GM18867 (cell line): ENCODE measurements at regions not wholly inside any gene's neighbourhood (a gene's known extent, or its start where the extent isn't known, plus 50 kb on each side); places are given as distances from the start of the nearest gene placed in this dataset.
A peak's percentile ranks its signal among the peaks of the same experiment; 100 is the strongest.

Experiments used
- ATAC-seq: cut with Tn5 transposase; IDR thresholded peaks from one replicate; pipeline ENCODE4 v1.9.1; 2021; ENCODE audit warnings: mild to moderate bottlenecking, moderate library complexity; ENCODE audit not compliant: unreplicated experiment

DNA sequence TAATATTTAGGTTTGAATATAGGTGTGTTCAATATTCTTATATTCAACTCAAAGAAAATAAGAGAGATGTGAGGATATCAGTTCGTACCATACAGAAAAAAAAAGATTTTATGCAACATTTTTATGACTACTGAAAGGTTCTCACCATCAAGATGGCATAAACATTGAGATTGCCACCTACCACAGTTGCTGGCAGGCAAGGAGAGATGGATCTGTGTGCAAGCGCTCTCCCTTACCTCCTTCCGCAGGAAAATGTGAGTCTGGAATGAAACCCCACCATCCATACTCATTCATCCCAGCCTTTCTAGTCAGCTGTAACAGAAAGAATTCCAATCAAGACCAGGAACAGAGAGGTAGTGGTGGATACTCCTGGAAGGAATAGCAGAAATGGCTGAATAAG, 376.9 kb downstream of the PPP3CA start:
- no peak for ATAC-seq

DNA sequence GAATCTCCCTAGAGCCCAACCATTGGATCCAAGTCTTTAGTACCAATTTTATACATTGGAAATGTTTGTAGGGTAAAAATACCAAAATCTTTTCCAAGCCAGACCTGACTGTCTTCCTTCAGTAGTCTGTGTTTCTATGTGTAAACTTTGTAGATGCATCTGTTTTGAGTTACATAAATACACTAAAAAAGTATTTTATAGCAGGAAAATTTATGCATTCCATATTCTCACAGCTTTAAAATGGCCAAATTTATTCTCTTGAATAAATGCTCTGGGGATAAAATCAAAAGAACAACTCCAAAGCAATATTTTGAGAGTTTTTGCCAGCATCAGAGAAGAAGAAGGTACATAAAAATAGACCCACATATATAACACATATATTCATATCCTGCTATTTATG, 377.4 kb downstream of the PPP3CA start:
- ATAC-seq, result no peak

DNA sequence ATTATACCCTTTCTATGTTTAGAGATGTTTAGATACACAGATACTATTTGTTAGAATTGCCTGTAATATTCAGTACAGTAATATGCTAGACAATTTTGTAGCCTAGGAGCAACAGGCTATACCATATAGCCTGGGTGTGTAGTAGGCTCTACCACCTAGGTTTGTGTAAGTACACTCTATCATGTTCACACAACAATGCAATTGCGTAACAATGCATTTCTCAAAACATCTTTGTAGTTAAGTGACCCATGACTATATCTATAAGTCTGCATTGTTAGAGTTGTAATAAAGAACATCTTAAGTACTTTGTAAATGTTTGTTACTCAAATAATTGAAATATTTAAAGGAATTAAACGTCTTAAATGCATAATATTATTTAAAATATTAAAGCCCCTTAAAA, 379.3 kb downstream of the PPP3CA start:
- no peak for ATAC-seq

DNA sequence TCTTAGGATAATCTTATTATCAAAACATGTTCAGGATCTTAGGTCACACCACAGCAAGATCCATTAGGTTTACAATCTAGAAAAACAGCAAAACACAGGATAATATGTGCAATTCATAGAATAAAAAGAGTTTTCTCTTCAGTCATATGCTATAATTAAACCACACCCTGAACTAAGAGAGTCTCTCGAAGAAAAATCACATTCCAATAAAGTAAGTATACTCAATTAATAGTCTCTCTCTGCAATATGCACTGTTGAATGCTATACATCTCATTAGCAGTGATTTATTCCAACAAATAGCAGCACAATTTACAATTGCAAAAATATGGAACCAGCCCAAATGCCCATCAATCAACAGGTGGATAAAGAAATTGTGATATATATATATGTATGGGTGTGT, 383.7 kb downstream of the PPP3CA start:
- ATAC-seq, result no peak

DNA sequence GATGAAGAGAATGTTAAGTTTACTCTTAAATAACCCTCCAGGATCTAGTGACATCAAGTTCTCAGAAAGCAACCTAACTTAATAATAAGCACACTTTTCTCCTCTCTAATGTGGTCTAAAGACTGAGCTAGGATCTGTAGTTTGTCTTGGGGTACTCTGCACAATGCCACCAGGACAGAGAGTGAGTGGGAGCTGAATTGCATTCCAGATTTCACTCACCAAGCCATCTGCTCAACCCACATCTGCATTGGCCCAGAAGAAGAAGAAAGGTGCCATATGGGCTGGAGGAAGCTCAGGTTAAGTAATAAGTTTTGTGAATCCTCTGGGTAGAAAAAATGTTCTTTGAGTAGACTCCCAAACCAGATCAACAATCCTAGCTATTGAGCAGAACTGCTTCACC, 384.6 kb downstream of the PPP3CA start:
- peak; percentile 57 for ATAC-seq

DNA sequence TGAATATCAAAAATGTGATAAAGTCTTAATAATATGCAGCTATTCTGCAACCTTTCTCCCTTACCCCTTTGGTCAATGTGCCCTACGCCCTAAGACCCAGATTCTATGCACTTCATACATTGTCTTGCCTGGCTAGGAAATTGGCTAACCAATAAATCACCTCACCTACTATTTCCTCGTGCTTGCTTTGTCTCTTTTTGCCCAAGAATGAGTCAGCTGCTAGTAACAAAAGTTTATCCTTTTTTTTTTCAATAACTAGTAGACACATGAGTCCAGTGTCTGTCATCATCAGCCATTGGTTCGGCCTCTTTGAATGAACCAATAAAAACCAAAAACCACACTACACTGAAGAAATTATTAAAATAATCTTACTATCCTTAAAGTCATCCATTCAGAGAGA, 387.1 kb downstream of the PPP3CA start:
- no peak for ATAC-seq

DNA sequence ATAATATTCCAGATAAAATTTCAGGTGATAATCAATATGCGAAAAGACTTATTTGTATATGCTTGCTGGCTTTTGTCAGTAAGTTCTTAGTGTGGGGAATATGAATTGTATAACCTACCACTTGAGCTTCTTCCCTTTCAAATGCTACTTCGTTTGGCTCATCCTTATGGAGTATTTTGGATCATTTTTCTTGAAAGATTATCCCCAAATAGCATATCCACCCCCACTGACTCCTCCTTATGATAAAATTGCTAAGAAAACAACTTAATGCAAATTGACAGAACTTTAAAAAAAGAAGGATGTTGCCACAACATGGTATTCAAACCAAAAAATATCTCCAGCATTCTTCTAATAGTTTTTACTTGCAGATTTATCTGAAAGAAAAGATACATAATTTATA, 393.3 kb downstream of the PPP3CA start:
- ATAC-seq, result no peak

DNA sequence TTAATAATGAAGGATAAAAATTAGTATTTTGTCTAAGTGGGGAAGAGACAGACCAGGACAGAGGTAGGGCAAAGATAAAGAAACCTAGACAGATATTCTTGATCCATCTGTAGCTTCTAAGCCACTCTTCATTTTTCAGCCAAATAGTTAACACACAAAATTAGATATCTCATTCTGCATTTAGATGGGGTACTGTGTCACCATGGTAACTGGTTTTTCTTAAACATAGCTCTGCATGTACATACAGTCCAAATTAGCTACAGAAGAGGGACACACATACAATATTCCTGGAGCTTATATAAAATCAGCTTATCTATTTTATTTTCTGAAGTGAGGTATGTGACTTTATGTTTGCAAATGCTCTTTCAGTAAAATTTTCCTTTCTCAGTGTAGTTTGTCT, 393.7 kb downstream of the PPP3CA start:
- no peak for ATAC-seq

DNA sequence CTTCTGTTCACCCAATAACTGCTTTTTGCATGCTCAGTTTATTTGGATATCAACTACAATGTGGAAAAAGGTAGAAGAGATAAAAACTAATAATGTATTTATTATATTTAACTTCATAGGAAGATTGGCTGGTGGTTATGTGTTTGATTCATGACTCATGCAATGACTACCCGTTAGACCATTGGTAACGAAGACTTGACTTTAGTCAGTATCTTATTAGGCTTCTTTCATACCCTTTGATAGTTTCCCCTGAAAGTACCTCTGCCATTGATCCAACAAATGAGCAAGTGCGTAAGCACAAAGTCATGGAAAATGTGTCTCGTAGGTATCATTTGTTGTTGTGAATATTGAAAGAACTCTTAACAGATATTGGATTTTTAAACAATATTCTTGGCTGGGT, 394.7 kb downstream of the PPP3CA start:
- no peak for ATAC-seq

DNA sequence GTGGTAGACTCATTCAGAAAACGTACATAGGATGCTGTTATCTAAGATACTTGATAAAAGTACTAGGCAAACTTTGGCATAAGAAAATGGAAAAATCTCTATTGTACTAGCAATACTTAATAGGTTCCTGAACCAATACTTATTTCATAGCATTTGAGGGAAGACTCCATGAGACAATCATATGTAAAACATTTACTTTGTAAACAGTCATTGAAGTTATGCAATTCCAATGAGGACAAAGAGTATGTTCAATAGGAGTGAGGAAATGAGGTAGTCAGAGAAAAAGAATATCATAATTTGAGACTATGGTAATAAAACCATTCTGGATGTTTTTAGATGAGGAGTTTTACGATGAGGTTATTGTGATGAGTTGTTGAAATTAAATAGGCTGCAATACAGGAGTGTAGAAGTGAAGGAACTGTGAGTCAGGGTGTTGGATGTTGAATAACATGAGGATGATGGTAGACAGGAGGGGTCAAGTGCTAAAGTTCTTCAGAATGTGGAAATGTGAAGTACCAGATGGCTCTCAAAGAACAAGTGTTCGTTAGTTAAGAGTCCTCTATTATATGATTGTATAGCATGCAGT, 397.9 kb downstream of the PPP3CA start:
- no peak for ATAC-seq

DNA sequence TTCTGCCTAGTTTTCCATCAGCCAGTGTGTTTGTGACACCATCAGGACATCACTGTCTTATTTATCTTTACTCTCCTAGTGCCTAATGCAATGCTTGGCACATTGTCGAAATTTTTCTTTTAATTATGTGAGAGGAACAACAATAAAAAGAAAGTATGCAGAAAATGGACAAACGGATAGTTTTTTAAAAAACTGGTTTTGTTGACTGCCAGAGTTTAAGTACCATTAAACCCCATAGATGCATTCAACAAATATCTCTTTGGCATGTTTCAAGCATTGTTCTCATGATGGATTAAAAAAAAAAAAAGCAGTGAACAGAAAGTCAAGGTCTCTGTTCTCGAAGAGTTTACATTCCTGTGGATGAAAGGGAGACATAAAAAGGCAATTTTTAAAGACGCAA, 398.4 kb downstream of the PPP3CA start:
- no peak for ATAC-seq

DNA sequence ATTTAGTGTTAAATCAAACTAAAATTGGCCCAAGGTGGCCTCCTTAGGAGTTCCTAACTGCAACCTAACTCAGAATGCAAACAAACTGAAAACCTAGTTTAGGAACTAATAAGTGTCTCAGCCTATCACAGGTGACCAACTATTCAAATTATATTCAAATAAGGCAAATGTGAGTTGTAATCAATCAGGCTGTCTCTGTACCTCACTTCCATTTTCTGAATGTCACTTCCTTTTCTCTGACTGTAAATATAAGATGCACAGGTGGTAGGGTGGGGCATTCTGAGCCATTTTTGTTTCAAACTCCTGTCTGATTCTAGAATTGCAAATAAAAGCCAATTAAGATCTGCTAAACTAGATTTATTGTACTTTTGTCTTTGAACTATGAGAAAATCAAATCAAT, 401.5 kb downstream of the PPP3CA start:
- ATAC-seq, result peak; percentile 72

DNA sequence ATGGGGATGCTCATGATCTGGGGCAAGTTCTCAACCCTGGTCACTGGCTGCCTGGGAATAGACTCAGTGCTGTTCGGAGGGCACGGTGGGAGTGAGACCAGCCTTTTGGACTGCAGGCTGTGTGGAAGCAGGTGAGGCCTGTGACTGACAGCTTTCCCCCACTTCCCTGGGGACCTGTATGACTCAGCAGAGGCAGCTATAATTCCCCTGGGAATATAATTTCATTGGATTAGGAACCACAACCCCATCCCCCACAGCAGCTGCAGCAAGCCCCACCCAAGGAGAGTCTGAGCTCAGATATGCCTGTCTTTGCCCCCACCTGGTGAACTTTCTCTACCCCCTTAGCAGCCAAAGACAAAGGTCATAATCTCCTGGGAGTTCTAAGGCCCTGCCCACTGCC, 408.6 kb downstream of the PPP3CA start:
- no peak for ATAC-seq

DNA sequence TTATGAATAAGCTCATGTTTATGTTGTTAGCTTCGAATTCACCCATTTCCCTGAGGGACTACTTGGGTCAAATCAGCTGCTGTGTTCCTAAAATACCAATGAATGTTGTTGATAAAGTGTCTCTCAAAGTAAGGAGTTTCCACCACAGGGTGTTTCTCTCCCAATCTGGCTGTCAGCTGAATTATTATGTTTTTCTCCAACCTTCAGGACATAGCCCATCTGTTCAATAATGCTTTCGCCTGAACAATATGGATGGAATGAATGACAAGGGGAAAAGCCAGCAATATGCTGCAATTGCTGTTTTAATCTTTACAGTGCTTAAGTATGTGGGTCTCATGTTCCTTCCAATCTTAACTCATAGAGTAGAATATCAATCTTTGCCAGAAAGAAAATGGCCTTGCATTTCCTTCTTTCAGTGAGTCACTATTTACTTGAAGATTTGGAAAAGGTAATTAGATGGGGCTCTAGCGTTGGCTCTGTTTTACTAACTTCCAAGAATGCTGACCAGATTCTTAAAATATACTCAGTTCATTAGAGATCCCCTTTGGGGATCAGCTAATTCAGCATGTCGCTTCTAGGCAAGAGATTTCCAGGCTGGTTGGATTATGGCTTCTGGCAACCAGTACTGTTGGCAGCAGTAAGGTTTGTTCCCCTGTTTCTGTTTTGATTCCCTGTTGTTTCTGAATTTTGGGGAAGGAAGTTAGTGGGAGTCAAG, 410.5 kb downstream of the PPP3CA start:
- ATAC-seq, result no peak

DNA sequence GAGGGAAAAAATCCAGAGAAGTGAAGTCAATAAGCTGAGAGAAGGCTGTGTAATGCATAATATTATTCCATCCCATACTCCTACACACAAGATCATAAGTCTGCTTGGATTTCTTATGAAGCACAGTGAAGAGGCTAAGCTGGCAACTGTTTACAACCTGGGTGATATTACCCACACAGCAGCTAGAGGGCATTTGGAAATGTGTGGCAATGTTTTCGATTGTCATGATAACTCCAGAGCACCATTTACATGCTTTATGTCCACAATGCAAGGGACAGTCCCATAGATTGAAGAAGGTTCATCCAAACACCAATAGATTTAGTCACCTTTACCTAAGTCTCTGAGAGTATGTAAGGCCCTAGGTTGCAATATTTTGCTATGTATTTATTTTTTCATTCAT, 412.2 kb downstream of the PPP3CA start:
- ATAC-seq, result peak; percentile 72

DNA sequence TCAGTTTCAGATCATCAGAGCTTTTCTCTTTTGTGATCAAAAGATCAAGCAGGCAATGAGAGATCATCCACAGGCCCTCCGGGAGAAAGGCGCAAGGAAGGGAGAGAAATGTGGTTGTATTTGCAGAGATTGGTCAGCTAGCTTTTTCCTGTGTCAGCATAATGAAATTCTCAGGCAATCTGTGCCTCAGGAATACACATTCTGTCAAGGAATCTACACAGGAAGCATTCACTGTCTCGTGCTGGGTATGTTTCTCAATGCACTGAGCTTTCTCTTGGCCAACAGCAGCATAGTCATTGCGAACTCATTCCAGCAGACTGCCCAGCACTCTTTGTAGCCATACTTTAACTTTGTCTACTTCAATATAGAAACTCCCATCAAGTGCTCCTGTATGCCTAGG, 413.7 kb downstream of the PPP3CA start:
- ATAC-seq, result no peak

DNA sequence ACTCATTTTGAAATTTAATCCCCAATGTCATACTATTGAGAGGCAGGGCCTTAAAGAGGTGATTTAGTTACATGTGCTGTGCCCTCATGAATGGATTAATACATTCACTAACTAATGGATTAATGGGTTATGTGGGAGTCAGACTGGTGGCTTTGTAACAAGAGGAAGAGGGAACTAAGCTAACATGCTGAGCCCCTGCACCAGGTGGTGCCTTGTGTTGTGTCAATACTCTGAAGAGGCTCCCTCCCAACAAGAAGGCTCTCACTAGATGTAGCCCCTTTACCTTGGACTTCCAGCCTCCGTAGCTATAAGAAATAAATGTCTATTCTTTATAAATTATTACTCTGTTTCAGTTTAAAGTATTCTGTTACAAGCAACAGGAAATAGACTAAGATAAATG, 411.9 kb upstream of the EMCN start:
- no peak for ATAC-seq

DNA sequence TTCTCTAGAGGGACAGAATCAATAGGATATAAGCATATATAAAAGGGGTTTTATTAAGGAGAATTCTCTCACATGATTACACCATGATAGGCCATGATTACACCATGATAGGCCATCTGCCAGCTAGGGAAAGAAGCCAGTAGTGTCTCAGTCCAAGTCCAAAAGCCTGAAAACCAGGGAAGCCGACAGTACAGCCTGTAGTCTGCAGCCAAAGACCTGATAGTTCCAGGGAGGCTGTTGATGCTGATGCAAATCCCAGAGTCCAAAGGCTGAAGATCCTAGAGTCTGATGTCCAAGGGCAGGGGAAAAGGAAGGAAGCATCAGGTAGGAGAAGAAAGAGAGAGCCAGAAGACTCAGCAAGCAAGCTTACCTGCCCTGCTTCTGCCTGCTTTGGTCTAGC, 411.3 kb upstream of the EMCN start:
- no peak for ATAC-seq

DNA sequence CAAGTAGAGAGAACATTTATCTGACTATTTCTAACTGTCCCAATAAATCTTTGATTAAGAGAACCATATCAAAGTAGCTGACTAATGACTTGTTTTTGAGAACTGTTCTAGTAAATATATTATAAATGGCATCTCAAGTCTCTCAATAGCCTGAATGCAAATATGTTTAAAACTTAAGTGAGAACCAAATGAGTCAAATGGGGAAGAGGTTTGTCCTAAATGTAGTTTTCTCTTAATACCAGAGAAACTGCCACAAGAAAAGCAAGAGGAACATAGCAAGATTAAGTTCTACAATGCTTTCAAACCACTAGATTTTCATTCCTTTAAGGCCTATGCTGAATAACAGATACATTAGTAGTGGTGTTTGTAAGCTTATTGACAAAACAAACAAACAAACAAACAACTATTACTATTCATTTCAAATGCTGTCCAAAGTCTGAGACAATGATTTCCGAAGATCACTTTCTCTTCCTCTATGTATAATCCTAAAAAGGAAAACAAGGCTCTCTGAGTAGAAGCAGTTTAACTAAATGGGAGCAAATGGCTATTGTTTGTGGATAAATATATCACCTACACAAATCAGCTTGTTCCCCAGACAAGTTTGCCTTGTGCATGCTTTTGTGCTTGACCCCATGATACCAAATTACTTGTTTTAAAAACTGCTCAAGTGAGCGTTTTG, 408.4 kb upstream of the EMCN start:
- ATAC-seq, result peak; percentile 91

DNA sequence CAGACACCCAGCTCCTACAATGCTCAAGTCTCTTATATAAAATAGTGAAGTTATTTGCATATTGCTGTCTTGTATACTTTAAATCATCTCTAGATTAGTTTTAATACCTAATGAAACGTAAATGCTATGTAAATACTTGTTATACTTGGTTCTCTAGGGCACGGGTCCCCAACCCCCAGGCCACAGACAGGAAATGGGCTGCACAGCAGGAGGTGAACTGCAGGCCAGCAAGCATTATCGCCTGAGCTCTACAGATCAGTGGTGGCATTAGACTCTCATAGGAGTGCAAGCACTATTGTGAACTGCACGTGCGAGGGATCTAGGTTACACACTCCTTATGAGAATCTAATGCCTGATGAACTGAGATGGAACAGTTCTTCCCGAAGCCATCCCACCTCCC, 395.9 kb upstream of the EMCN start:
- ATAC-seq, result no peak

DNA sequence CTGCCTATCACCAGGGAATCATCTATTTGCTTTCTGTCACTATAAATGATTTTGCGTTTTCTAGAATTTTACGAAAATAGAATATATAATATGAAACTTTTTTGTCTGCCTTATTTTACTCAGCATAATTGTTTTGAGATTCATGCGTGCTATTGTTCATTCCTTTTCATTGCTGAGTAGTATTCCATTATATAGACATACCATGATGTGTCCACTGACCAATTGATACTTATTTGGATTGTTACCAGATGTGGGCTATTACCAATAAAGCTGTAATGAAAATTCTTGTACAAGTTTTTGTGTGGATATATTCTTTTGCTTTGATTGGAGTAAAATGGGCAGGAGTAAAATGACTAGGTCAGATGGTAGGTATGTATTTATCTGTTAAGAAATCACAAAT, 390.7 kb upstream of the EMCN start:
- ATAC-seq, result no peak
